ENCODE measurements at regions not wholly inside any gene's neighbourhood (a gene's known extent, or its start where the extent isn't known, plus 50 kb on each side); places are given as distances from the start of the nearest gene placed in this dataset.
"Not testable (repeated sequence)": the region's sequence is repeated elsewhere in the genome, so short reads cannot be mapped to it uniquely, and the experiment has no call there.

DNA sequence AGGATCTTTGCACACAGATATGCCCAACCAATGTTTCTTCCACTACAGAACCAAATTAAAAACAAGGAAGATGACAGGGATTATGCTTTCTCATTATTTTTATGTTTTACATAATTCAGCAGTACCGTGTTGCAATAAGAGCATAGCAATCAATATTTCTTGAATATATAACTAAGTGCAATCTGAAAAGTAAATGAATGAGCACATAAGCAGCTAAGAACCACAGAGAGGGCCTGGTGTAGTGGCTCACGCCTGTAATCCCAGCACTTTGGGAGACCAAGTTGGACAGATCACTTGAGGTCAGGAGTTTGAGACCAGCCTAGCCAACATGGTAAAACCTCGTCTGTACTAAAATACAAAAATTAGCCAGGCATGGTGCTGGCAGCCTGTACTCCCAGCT is 423.7 kb downstream of the MRPL39 start:
- Mint-ChIP-seq H3K27me3 (no peaks in the 10 kb centered on the region), H3K4me1 (peaks cover 51% of the 10 kb centered on the region), H3K27ac (no peak overlapping the region), H3K9me3 (no peaks in the 10 kb centered on the region), H3K36me3 (peaks cover 14% of the 10 kb centered on the region), H3K4me3 (no peak overlapping the region)
- no peak for ATAC-seq

DNA sequence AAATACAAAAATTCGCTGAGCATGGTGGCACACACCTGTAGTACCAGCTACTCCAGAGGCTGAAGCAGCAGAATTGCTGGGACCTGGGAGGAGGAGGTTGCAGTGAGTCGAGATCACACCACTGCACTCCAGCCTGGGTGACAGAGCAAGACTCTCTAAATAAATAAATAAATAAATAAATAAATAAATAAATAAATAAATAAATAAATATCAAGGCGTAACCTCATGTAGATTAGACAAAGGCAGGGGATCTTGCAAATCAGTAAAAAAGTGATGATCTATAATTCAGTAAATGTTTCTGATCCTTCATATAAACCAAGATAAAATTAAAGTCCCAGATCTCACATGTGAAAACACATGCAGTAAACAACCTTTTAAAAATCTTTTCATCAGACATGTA is 425.6 kb downstream of the MRPL39 start:
- ATAC-seq: not testable (repeated sequence)

DNA sequence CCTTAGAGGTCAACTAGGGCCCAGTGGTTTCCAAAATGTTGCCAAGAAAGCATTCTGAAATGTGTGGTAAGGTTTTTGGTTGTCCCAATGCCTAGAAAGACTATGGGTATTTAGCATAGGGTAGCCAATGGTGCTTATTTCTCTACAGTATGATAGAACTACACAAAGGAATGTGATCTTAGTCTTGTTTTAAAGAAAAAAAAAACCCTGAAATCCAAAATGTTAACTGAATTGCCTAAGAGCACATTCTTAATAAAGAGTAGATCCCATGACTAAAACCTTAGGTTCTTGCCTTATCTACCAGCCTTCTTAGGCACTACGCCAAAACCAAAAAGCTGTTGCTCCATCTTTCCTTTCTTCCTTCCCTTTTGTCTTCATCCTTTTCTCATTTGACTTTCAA is 428.2 kb downstream of the MRPL39 start:
- no peaks in the 10 kb centered on the region for H3K27me3 Mint-ChIP-seq
- H3K36me3 Mint-ChIP-seq: peaks cover 18% of the 10 kb centered on the region
- ATAC-seq: no peak
- H3K4me1 Mint-ChIP-seq: peaks cover 63% of the 10 kb centered on the region
- H3K4me3 Mint-ChIP-seq: no peak overlapping the region
- no peaks in the 10 kb centered on the region for H3K9me3 Mint-ChIP-seq
- H3K27ac Mint-ChIP-seq: peak overlapping the region; percentile 100

More for the DNA sequence above, 425.6 kb downstream of the MRPL39 start:
- Mint-ChIP-seq H3K4me1 (peaks cover 53% of the 10 kb centered on the region), H3K36me3 (peaks cover 18% of the 10 kb centered on the region)
- not testable (repeated sequence) for H3K4me3 Mint-ChIP-seq, H3K9me3 Mint-ChIP-seq, H3K27ac Mint-ChIP-seq, H3K27me3 Mint-ChIP-seq

DNA sequence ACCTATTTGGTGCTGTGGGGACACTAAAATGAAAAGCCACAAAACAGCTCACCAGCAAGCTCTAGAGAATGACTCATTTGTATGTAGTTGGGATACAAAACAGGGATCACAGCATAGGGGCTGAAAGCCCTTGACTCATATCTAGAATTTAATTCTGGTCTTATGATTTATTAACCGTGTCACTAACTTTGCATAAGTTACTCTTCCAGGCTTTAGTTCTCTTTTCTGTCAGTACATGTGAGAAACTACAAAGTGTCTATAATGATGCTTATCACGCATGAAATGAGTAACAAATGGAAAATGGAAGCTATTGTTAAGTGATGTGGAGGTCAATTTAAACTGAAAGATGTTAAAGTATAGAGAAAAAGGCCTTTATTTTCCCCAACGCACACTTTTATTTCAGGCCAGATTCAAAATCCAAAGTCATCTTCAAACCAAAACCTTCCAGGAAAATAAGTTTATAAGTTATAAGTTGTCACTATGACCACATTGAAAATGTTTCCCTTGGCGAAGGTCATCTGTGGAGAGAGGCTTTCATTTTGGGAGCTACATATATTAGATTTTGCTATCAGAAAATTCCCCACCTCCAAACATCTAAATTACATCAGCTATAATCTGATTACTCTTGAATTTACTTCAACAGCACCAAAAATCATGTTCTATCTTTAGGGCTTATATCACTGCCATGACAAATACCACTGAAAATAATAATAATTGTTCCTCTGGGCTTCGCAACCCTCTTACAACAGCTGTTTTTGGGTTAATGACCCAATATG is 430.5 kb downstream of the MRPL39 start:
- Mint-ChIP-seq H3K27ac (peak overlapping the region; percentile 100), H3K27me3 (no peaks in the 10 kb centered on the region), H3K36me3 (peaks cover 18% of the 10 kb centered on the region), H3K4me1 (peaks cover 66% of the 10 kb centered on the region), H3K4me3 (peak overlapping the region; percentile 60), H3K9me3 (no peaks in the 10 kb centered on the region)
- ATAC-seq: peak; percentile 98

DNA sequence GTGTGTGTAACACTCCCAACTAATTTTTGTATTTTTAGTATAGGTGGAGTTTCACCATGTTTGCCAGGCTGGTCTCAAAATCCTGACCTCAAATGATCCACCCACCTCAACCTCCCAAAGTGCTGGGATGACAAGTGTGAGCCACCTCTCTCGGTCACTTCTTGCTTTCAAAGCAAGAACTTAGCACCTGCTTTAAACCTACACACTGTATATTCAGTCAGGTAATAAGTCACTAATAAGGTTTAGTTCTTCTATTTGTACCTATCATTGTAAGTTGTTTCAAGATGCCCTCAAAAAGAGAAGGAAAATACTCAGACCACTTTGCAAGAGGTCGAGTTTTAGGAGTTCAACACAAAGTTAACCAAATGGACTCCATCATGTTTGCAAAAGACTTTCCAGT is 431.3 kb downstream of the MRPL39 start:
- Mint-ChIP-seq H3K36me3 (peaks cover 23% of the 10 kb centered on the region), H3K27me3 (no peaks in the 10 kb centered on the region), H3K27ac (peak overlapping the region; percentile 100), H3K4me1 (peaks cover 61% of the 10 kb centered on the region), H3K4me3 (no peak overlapping the region), H3K9me3 (peaks cover 3% of the 10 kb centered on the region)
- ATAC-seq: peak; percentile 52

DNA sequence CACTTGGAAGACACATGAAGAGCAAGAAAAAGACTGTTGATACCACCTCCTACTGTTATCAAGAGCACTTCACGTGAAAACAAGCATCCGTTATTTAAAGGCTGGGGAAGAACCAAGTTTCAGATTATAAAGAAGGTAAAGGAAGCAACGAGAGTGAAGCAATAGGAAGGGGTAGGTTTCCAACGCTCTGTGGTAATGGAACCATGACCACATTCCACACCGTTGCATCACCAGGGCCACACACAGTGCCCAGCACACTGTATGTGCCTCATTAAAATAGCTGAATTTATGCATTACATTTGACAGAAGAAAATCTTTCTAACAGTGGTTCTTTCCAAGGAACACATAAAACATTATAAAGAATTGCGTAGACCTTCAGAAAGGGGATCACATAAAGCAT is 435.8 kb downstream of the MRPL39 start:
- Mint-ChIP-seq H3K4me1 (peaks cover 26% of the 10 kb centered on the region), H3K36me3 (peaks cover 32% of the 10 kb centered on the region), H3K27me3 (no peaks in the 10 kb centered on the region), H3K9me3 (peaks cover 17% of the 10 kb centered on the region), H3K4me3 (no peak overlapping the region), H3K27ac (no peak overlapping the region)
- no peak for ATAC-seq

DNA sequence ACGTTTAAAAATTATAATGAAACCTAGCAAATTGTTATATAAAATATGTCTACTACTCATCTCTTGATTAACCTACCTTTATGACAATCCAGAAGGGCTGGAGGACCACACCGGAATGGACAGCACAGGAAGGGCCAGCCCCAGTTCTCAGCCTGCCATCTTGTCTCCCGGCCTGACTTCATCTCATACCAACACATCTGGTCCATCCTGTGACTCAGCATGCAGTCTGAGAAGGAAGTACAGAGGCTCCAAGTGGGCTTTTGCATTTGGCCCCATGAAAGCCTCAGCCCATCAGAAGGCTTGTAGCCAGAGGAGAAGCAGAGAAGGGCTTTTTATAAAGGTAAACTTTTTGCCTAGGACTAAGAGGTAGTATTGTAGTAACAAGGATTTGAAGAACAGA is 436.6 kb downstream of the MRPL39 start:
- Mint-ChIP-seq H3K27ac (peak overlapping the region; percentile 10), H3K27me3 (no peaks in the 10 kb centered on the region), H3K36me3 (peaks cover 37% of the 10 kb centered on the region)

DNA sequence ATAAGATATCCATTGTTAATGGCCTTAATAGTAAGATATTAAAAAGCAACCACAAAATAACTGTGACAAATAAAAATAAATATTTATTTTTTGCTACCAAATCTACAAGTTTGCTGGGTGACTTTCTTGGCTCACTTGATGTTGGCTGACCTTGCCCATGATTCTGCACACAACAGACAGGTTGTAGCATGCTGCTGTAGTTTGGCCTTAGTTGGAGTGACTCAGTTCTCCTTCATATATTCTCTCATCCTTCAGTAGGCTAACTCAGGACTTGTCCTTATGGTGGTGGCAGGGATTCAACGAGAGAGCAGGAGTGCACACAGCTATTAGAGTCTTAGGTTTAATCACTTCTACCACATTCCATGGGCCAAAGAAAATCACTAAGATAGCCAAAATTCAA is 437.9 kb downstream of the MRPL39 start:
- Mint-ChIP-seq H3K27ac (no peak overlapping the region), H3K27me3 (no peaks in the 10 kb centered on the region), H3K36me3 (peaks cover 45% of the 10 kb centered on the region), H3K4me1 (peaks cover 6% of the 10 kb centered on the region), H3K4me3 (no peak overlapping the region), H3K9me3 (peaks cover 20% of the 10 kb centered on the region)
- ATAC-seq: no peak

More for the DNA sequence above, 436.6 kb downstream of the MRPL39 start:
- no peak for ATAC-seq
- peaks cover 17% of the 10 kb centered on the region for H3K9me3 Mint-ChIP-seq
- H3K4me3 Mint-ChIP-seq: no peak overlapping the region
- H3K4me1 Mint-ChIP-seq: peaks cover 19% of the 10 kb centered on the region

DNA sequence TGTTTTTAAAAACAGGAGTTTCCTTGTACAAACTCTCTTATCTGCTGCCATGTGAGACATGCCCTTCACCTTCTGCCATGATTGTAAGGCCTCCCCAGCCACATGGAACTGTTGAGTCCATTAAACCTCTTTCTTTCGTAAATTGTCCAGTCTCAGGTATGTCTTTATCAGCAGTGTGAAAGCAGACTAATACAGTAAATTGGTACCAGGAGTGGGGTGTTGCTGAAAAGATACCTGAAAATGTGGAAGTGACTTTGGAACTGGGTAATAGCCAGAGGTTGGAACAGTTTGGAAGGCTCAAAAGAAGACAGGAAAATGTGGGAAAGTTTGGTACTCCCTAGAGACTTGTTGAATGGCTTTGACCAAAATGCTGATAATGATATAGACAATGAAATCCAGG is 440.4 kb downstream of the MRPL39 start:
- not testable (repeated sequence) for H3K4me1 Mint-ChIP-seq, H3K4me3 Mint-ChIP-seq, H3K27ac Mint-ChIP-seq, ATAC-seq, H3K27me3 Mint-ChIP-seq
- H3K36me3 Mint-ChIP-seq: peaks cover 51% of the 10 kb centered on the region
- H3K9me3 Mint-ChIP-seq: peaks cover 23% of the 10 kb centered on the region

DNA sequence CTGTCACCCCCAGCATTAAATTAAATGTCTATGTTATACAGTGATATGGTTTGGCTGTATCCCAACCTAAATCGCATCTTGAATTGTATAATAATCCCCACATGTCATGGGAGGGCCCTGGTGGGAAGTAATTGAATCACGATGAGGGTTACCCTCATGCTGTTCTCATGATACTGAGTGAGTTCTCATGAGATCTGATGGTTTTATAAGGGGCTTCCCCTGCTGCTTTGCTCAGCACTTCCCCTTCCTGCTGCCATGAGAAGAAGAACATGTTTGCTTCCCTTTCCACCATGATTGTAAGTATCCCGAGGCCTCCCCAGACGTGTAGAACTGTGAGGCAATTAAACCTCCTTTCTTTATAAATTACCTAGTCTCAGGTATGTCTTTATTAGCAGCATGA is 445.7 kb downstream of the MRPL39 start:
- Mint-ChIP-seq H3K36me3 (peaks cover 24% of the 10 kb centered on the region), H3K4me1 (peaks cover 11% of the 10 kb centered on the region), H3K27me3 (no peaks in the 10 kb centered on the region), H3K9me3 (peaks cover 10% of the 10 kb centered on the region), H3K4me3 (no peak overlapping the region), H3K27ac (no peak overlapping the region)
- ATAC-seq: no peak

DNA sequence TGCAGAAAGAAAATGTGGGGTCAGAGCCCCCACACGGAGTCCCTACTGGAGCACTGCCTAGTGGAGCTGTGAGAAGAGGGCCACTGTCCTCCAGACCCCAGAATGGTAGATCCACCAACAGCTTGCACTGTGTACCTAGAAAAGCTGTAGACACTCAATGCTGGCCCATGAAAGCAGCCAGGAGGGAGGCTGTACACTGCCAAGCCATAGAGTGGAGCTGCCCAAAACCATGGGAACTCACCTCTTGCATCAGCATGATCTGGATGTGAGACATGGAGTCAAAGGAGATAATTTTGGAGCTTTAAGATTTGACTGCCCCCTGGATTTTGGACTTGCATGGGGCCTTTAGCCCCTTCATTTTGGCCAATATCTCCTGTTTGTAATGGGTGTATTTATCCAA is 452.3 kb downstream of the MRPL39 start:
- H3K27me3 Mint-ChIP-seq, H3K4me3 Mint-ChIP-seq, H3K4me1 Mint-ChIP-seq, H3K9me3 Mint-ChIP-seq, ATAC-seq, H3K27ac Mint-ChIP-seq: not testable (repeated sequence)
- peaks cover 12% of the 10 kb centered on the region for H3K36me3 Mint-ChIP-seq

DNA sequence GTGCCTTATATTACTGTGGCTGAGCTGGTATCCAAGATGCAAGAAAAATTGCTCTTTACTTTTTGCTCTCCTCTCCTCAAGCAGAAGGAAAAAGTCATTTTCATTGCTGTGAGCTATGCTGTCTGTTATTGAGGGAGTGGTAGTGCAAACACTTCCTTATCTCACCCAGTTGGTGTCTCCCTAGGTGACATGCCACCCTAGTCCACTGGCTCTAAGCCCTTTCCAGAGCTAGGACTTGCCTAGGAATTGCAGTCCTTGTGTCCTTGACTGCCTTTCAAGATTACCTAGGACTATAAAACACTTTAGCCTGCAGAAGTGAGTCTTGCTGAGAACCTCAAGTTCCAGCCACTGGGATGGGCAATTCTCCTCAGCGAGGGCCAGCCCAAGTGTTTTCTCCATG is 458.3 kb downstream of the MRPL39 start:
- no peak overlapping the region for H3K4me3 Mint-ChIP-seq
- H3K4me1 Mint-ChIP-seq: peaks cover 5% of the 10 kb centered on the region
- ATAC-seq: no peak
- no peak overlapping the region for H3K27ac Mint-ChIP-seq
- H3K27me3 Mint-ChIP-seq: no peaks in the 10 kb centered on the region
- peaks cover 8% of the 10 kb centered on the region for H3K36me3 Mint-ChIP-seq
- H3K9me3 Mint-ChIP-seq: peaks cover 6% of the 10 kb centered on the region

DNA sequence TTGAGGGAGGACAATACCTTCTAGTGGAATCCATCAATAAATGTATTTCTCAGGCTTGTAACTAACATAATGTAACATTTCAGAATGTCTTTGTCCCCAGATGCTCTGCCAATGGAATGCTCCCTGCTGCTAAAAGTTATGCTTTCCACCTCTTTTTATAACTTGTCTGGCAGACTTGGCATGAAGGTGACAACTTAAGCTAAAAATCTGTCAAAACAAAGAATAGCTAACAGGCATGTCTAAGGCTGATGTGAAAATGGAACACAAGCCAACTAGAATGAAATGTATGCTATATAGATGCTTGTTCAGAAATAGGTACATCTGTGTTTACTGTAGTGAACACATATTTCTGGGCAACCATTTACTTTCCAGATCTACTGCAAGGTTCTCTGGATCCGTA is 467.9 kb downstream of the MRPL39 start:
- Mint-ChIP-seq H3K9me3 (peaks cover 3% of the 10 kb centered on the region), H3K36me3 (no peaks in the 10 kb centered on the region), H3K27ac (no peak overlapping the region), H3K27me3 (no peaks in the 10 kb centered on the region), H3K4me1 (no peaks in the 10 kb centered on the region), H3K4me3 (no peak overlapping the region)
- no peak for ATAC-seq

DNA sequence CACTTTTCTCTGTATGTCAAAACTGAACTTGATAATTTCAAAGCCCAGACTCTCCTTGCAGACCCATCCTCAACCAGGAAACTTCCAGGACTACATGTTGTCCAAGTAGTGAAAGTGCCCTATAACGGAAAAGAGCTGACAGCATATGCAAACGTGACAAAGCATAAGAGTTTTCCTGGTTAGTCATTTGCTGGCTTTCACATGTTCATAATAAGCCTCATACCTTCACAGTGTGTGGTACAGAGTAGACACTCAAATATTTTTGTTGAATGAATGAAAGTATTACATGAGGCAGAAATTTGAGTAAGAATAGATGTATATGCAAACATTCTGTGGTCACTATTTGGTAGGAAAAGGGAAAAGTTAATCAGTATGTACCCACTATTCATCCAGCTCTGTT is 473.3 kb downstream of the MRPL39 start:
- ATAC-seq: no peak
- H3K27ac Mint-ChIP-seq: no peak overlapping the region
- no peaks in the 10 kb centered on the region for H3K27me3 Mint-ChIP-seq
- H3K4me3 Mint-ChIP-seq: no peak overlapping the region
- no peaks in the 10 kb centered on the region for H3K36me3 Mint-ChIP-seq
- H3K4me1 Mint-ChIP-seq: no peaks in the 10 kb centered on the region
- peaks cover 6% of the 10 kb centered on the region for H3K9me3 Mint-ChIP-seq

DNA sequence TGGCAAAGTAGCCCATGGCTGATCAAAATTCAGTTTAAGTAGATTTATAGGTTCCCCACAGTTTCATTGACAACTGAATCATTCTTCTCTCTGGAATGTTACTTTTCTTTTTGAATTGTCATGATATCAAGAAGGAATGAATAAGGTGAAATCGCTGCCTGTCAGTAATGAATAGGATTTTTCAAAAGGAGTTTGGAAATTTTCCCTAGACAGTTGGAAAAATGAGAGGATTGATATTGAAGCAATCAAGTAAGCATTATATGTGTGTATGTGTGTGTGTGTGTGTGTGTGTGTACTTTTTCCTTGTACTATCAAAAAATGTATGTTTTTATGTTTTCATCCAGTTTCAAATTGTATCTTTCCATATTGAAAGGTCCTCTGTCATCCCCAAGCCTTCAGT is 479.5 kb downstream of the MRPL39 start:
- H3K36me3 Mint-ChIP-seq: no peaks in the 10 kb centered on the region
- peaks cover 6% of the 10 kb centered on the region for H3K4me1 Mint-ChIP-seq
- no peak for ATAC-seq
- H3K27ac Mint-ChIP-seq: peak overlapping the region; percentile 13
- peaks cover 4% of the 10 kb centered on the region for H3K9me3 Mint-ChIP-seq
- no peak overlapping the region for H3K4me3 Mint-ChIP-seq
- no peaks in the 10 kb centered on the region for H3K27me3 Mint-ChIP-seq

DNA sequence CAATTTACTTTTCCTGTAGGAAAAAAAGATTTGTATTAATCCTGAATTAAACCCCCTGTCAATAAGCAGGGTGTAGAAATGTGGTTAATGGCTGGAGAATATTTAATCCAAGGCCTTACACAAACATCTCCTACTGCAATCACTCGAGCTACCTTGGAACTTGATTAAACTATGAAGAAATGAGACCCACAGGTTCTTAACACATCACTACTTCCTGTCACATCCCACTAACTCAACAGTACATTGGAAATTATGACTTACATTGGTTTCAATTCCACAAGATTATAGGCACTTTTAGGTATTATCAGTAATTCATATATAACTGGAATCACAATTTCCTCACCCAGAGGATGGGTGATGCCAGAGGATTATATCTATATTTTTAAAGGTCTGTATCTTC is 480.3 kb downstream of the MRPL39 start:
- Mint-ChIP-seq H3K27me3 (no peaks in the 10 kb centered on the region), H3K36me3 (no peaks in the 10 kb centered on the region), H3K9me3 (peaks cover 4% of the 10 kb centered on the region), H3K4me3 (no peak overlapping the region), H3K27ac (peak overlapping the region; percentile 13), H3K4me1 (peaks cover 6% of the 10 kb centered on the region)
- ATAC-seq: no peak
